ENCODE measurements at regions not wholly inside any gene's neighbourhood (a gene's known extent, or its start where the extent isn't known, plus 50 kb on each side); places are given as distances from the start of the nearest gene placed in this dataset.

DNA sequence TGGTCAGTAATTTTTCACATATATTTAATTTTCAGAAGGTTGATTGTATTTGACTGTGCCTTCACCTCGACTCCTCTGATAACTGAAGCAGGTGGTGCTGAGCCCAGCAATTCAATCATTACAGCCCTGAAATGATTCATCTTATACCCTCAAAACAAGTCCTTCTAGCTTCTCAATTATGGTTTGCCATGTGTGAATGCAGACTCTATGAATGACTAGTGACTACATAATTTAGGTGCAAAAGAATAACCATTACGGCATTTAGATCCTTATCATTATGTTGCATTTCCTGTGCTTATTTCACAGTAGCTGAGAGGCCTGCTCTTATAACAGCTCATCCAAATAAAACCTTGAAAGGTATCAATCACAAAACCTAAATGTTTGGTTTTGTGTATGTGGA lies 54.0 kb upstream of the COL11A1 start:
- CTCF ChIA-PET (ENCODE audit: unreplicated experiment) = no interaction called here
- no peak for TF ChIP-seq EZH2phosphoT487 (IDR thresholded peaks at IDR 0.05; ENCODE audit: borderline replicate concordance, low read depth, low read length)
- TF ChIP-seq, protein P1, sequence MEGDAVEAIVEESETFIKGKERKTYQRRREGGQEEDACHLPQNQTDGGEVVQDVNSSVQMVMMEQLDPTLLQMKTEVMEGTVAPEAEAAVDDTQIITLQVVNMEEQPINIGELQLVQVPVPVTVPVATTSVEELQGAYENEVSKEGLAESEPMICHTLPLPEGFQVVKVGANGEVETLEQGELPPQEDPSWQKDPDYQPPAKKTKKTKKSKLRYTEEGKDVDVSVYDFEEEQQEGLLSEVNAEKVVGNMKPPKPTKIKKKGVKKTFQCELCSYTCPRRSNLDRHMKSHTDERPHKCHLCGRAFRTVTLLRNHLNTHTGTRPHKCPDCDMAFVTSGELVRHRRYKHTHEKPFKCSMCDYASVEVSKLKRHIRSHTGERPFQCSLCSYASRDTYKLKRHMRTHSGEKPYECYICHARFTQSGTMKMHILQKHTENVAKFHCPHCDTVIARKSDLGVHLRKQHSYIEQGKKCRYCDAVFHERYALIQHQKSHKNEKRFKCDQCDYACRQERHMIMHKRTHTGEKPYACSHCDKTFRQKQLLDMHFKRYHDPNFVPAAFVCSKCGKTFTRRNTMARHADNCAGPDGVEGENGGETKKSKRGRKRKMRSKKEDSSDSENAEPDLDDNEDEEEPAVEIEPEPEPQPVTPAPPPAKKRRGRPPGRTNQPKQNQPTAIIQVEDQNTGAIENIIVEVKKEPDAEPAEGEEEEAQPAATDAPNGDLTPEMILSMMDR (conservative IDR thresholded peaks at IDR 0.05; ENCODE audit: low read length) = no peak
- H3K4me1 ChIP-seq (ENCODE audit: insufficient read depth, low read length, poor library complexity, severe bottlenecking) = no peaks in the 10 kb centered on the region
- H3K4me2 ChIP-seq (ENCODE audit: low read length) = no peak overlapping the region
- BruUV-seq (replicated peaks) = no TSS peak
- H3K27ac ChIP-seq (ENCODE audit: low read depth, low read length, poor library complexity, severe bottlenecking) = no peak overlapping the region
- no peaks in the 10 kb centered on the region for H3K9me3 ChIP-seq (ENCODE audit: low read length)
- no peak for DNase-seq (ENCODE audit: low spot score)
- H3K36me3 ChIP-seq (ENCODE audit: insufficient read depth, low read length) = no peaks in the 10 kb centered on the region
- H2AFZ ChIP-seq (ENCODE audit: low read length) = no peak overlapping the region
- intact Hi-C loops (cut with micrococcal nuclease; ENCODE audit: unreplicated experiment) = no loop called here
- POLR2A ChIA-PET = interaction anchor here (0.6 to 1.7 kb wide), 3 partner anchors 16 to 1252 kb away, joined by 3 to 8 read pairs (median 4); no protein-coding TSS in a partner anchor
- no peaks in the 10 kb centered on the region for H3K79me2 ChIP-seq (ENCODE audit: insufficient read depth, low read depth, low read length)
- no peaks in the 10 kb centered on the region for H4K20me1 ChIP-seq (ENCODE audit: insufficient read depth, low read length)
- H3K9me2 ChIP-seq (ENCODE audit: insufficient read depth, low read length) = no peaks in the 10 kb centered on the region
- no peak overlapping the region for H3K4me3 ChIP-seq (ENCODE audit: low read depth, low read length, poor library complexity, severe bottlenecking)

DNA sequence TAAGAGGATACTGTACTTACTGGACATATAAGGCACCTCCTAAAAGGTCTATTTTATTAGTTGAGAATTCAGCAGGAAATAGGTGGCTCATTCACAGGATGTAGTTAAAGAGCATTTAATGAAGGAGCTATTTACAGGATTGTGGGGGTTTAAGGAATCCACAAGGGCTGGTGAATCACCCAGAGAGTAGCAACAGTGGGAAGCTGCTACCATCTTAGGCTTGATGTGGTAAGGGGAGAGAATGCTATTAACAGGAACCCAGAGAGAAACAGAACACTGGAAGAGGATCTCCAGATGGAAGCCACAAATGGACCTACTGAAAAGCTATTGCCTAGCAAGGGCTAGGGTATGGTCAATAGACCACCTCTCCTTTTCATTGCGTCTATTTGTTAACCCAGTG lies 52.0 kb upstream of the COL11A1 start:
- ChIA-PET CTCF (ENCODE audit: unreplicated experiment) (no interaction called here), POLR2A (interaction anchor here (1.0 kb wide), 1 partner anchor 24 kb away, joined by 5 read pairs; no protein-coding TSS in a partner anchor)
- H3K9me3 ChIP-seq (ENCODE audit: low read length) = no peaks in the 10 kb centered on the region
- no peak for TF ChIP-seq EZH2phosphoT487 (IDR thresholded peaks at IDR 0.05; ENCODE audit: borderline replicate concordance, low read depth, low read length)
- TF ChIP-seq, protein P1 (conservative IDR thresholded peaks at IDR 0.05; ENCODE audit: low read length) = no peak
- intact Hi-C loops (cut with micrococcal nuclease; ENCODE audit: unreplicated experiment) = no loop called here
- no peak overlapping the region for H2AFZ ChIP-seq (ENCODE audit: low read length)
- DNase-seq (ENCODE audit: low spot score) = no peak
- H3K4me3 ChIP-seq (ENCODE audit: low read depth, low read length, poor library complexity, severe bottlenecking) = no peak overlapping the region
- no peaks in the 10 kb centered on the region for H3K36me3 ChIP-seq (ENCODE audit: insufficient read depth, low read length)
- BruUV-seq (replicated peaks) = no TSS peak
- no peaks in the 10 kb centered on the region for H3K9me2 ChIP-seq (ENCODE audit: insufficient read depth, low read length)
- no peaks in the 10 kb centered on the region for H4K20me1 ChIP-seq (ENCODE audit: insufficient read depth, low read length)
- H3K4me2 ChIP-seq (ENCODE audit: low read length) = no peak overlapping the region
- no peaks in the 10 kb centered on the region for H3K79me2 ChIP-seq (ENCODE audit: insufficient read depth, low read depth, low read length)
- no peak overlapping the region for H3K27ac ChIP-seq (ENCODE audit: low read depth, low read length, poor library complexity, severe bottlenecking)
- H3K4me1 ChIP-seq (ENCODE audit: insufficient read depth, low read length, poor library complexity, severe bottlenecking) = no peaks in the 10 kb centered on the region

Measured in OCI-LY7 (cell line).